H1 (cell line): ENCODE measurements at regions not wholly inside any gene's neighbourhood (a gene's known extent, or its start where the extent isn't known, plus 50 kb on each side); places are given as distances from the start of the nearest gene placed in this dataset.
A peak's percentile ranks its signal among the peaks of the same experiment; 100 is the strongest.

Experiments used
- CTCF ChIA-PET: fragments of 300-600 bp; sonication (Branson Sonifier 250); formaldehyde crosslinking; loops from one replicate; lab custom pipeline; 2021; ENCODE audit not compliant: partially characterized antibody; lab: Charles Lee
- POLR2A ChIA-PET: fragments of 300-600 bp; sonication (Branson Sonifier 250); formaldehyde crosslinking; loops from one replicate; lab custom pipeline; 2021; ENCODE audit warnings: inconsistent platforms; ENCODE audit not compliant: partially characterized antibody; lab: Charles Lee
- DNase-seq, 2 experiments: peaks; one replicate each; pipeline versions ENCODE4 v3.0.0 to v3.0.0-alpha.2; 2010 to 2022; ENCODE audit warnings: low spot score in 2 of 2, low read depth in 1 of 2, mixed read lengths in 1 of 2
- FAIRE-seq: peaks from 2 replicates; lab custom pipeline; 2011; peaks lifted over from hg19 to GRCh38; lab: Jason Lieb, UNC
- H2AFZ ChIP-seq: 2 replicates; pipeline ENCODE4 v1.8.1; 2012; ENCODE audit warnings: low read length, inconsistent platforms
- H2AK5ac ChIP-seq: 2 replicates; pipeline ENCODE4 v1.6.1; 2013; ENCODE audit warnings: low read depth, low read length
- H2BK120ac ChIP-seq: replicated peaks from 2 replicates; pipeline ENCODE3; 2013; ENCODE audit warnings: low read depth, low read length, inconsistent platforms
- H2BK12ac ChIP-seq: 2 replicates; pipeline ENCODE4 v1.6.1; 2013; ENCODE audit warnings: low read depth, low read length
- H2BK15ac ChIP-seq: 2 replicates; pipeline ENCODE4 v1.6.1; 2013; ENCODE audit warnings: low read length
- H2BK20ac ChIP-seq: 2 replicates; pipeline ENCODE4 v1.6.1; 2013; ENCODE audit warnings: low read length
- H2BK5ac ChIP-seq: 2 replicates; pipeline ENCODE4 v1.6.1; 2013; ENCODE audit warnings: low read depth, low read length
- H3K14ac ChIP-seq: 2 replicates; pipeline ENCODE4 v1.6.1; 2013; ENCODE audit warnings: inconsistent platforms; ENCODE audit not compliant: insufficient read length
- H3K18ac ChIP-seq: 2 replicates; pipeline ENCODE4 v1.6.1; 2013; ENCODE audit warnings: low read length; ENCODE audit errors: extremely low read depth
- H3K23ac ChIP-seq: 2 replicates; pipeline ENCODE4 v1.6.1; 2013; ENCODE audit warnings: inconsistent platforms; ENCODE audit not compliant: insufficient read length
- H3K23me2 ChIP-seq: 2 replicates; pipeline ENCODE4 v1.6.1; 2013; ENCODE audit warnings: low read depth, low read length
- H3K27ac ChIP-seq: 2 replicates; pipeline ENCODE4 v1.6.1; 2011; ENCODE audit warnings: low read depth, low read length, inconsistent platforms
- H3K27me3 ChIP-seq, 4 experiments: replicated peaks in 1 of 4; 1 replicate in 1 of 4; 2 replicates in 3 of 4; pipeline versions ENCODE4 v1.6.1 to v1.8.1; 2011 to 2013; ENCODE audit warnings: low read length in 3 of 4, mild to moderate bottlenecking in 3 of 4, inconsistent platforms in 2 of 4, mixed read lengths in 2 of 4, moderate library complexity in 1 of 4; ENCODE audit not compliant: control insufficient read depth in 3 of 4, insufficient read depth in 3 of 4; ENCODE audit errors: extremely low read depth in 1 of 4
- H3K36me3 ChIP-seq, 4 experiments: 2 replicates each; pipeline versions ENCODE4 v1.6.1 to v1.8.1; 2011 to 2013; ENCODE audit warnings: mild to moderate bottlenecking in 4 of 4, low read length in 3 of 4, moderate library complexity in 2 of 4, control low read depth in 1 of 4, inconsistent platforms in 1 of 4; ENCODE audit not compliant: insufficient read depth in 4 of 4, control insufficient read depth in 2 of 4
- H3K4ac ChIP-seq: replicated peaks from 2 replicates; pipeline ENCODE3; 2013; ENCODE audit warnings: low read length, low read depth, mixed read lengths, inconsistent platforms; ENCODE audit not compliant: insufficient read length
- H3K4me1 ChIP-seq, 4 experiments: replicated peaks in 1 of 4; 1 replicate in 1 of 4; 2 replicates in 3 of 4; pipeline versions ENCODE4 v1.6.1 to v1.8.1; 2011 to 2013; ENCODE audit warnings: low read length in 3 of 4, inconsistent platforms in 2 of 4, mixed read lengths in 1 of 4; ENCODE audit not compliant: insufficient read depth in 4 of 4, control insufficient read depth in 3 of 4
- H3K4me2 ChIP-seq, 2 experiments: 2 replicates each; pipeline versions ENCODE4 v1.6.1 to v1.8.1; 2011 to 2013; ENCODE audit warnings: low read depth in 2 of 2, low read length in 2 of 2, control low read depth in 1 of 2, inconsistent platforms in 1 of 2, mild to moderate bottlenecking in 1 of 2; ENCODE audit not compliant: insufficient read depth in 1 of 2
- H3K4me3 ChIP-seq, 4 experiments: fragments of 200-600, 300-600 bp in 1 of 4; sonication (generic), shearing (Covaris generic), sonication (Bioruptor Twin) in 1 of 4; 2 replicates each; pipeline versions ENCODE4 v1.5.1 to v1.8.1; 2011 to 2016; ENCODE audit warnings: low read length in 4 of 4, low read depth in 3 of 4, control low read depth in 2 of 4, inconsistent platforms in 2 of 4, mild to moderate bottlenecking in 2 of 4, mixed read lengths in 1 of 4, moderate library complexity in 1 of 4; ENCODE audit not compliant: insufficient read depth in 2 of 4; ENCODE audit errors: extremely low read depth in 1 of 4
- H3K56ac ChIP-seq: replicated peaks from 2 replicates; pipeline ENCODE3; 2013; ENCODE audit warnings: low read depth, mild to moderate bottlenecking, mixed read lengths, low read length, inconsistent platforms; ENCODE audit not compliant: insufficient read length
- H3K79me1 ChIP-seq: 2 replicates; pipeline ENCODE4 v1.6.1; 2013; ENCODE audit warnings: low read depth, low read length, control low read depth
- H3K79me2 ChIP-seq, 2 experiments: 2 replicates each; pipeline versions ENCODE4 v1.6.1 to v1.8.1; 2012 to 2013; ENCODE audit warnings: low read length in 2 of 2, mild to moderate bottlenecking in 2 of 2, inconsistent platforms in 1 of 2; ENCODE audit not compliant: insufficient read depth in 2 of 2, control insufficient read depth in 1 of 2
- H3K9ac ChIP-seq, 4 experiments: replicated peaks in 1 of 4; 1 replicate in 1 of 4; 2 replicates in 3 of 4; pipeline versions ENCODE4 v1.6.1 to v1.8.1; 2011 to 2013; ENCODE audit warnings: low read depth in 3 of 4, low read length in 3 of 4, control low read depth in 2 of 4, mild to moderate bottlenecking in 2 of 4, moderate library complexity in 2 of 4, inconsistent platforms in 1 of 4; ENCODE audit errors: extremely low read depth in 1 of 4
- H3K9me3 ChIP-seq, 2 experiments: 2 replicates each; pipeline versions ENCODE4 v1.6.1 to v1.8.1; 2012 to 2013; ENCODE audit warnings: mild to moderate bottlenecking in 2 of 2, moderate library complexity in 2 of 2, control low read depth in 1 of 2, inconsistent platforms in 1 of 2, low read depth in 1 of 2, low read length in 1 of 2, mixed read lengths in 1 of 2; ENCODE audit not compliant: insufficient read depth in 2 of 2
- H4K20me1 ChIP-seq, 2 experiments: replicated peaks in 1 of 2; 2 replicates each; pipeline versions ENCODE3 to v1.8.1; 2011 to 2013; ENCODE audit warnings: inconsistent platforms in 2 of 2, low read length in 2 of 2, mild to moderate bottlenecking in 1 of 2; ENCODE audit not compliant: insufficient read depth in 2 of 2, control insufficient read depth in 1 of 2
- H4K5ac ChIP-seq: 2 replicates; pipeline ENCODE4 v1.6.1; 2013; ENCODE audit warnings: low read length, low read depth, mixed read lengths, inconsistent platforms; ENCODE audit not compliant: insufficient read length
- H4K8ac ChIP-seq: 2 replicates; pipeline ENCODE4 v1.8.0; 2013; ENCODE audit warnings: mild to moderate bottlenecking, moderate library complexity, low read length, inconsistent platforms; ENCODE audit not compliant: insufficient read depth; ENCODE audit errors: extremely low read depth
- H4K91ac ChIP-seq: replicated peaks from 2 replicates; pipeline ENCODE3; 2013; ENCODE audit warnings: low read length, mixed read lengths, inconsistent platforms; ENCODE audit not compliant: insufficient read length
- CTBP2 ChIP-seq: IDR thresholded peaks from 2 replicates; pipeline ENCODE4 v1.7.0; 2011; ENCODE audit warnings: borderline replicate concordance, mild to moderate bottlenecking, moderate library complexity, mixed read lengths, low read length; ENCODE audit not compliant: insufficient read depth, insufficient read length
- WGBS, 2 experiments: shearing (Covaris generic) in 1 of 2; methylation state at CpG; one replicate each; pipeline versions ENCODE4 v1.1.6 to v1.1.7; 2013 to 2015; ENCODE audit warnings: low lambda C conversion rate in 2 of 2, mixed read lengths in 2 of 2, inconsistent platforms in 1 of 2, low coverage in 1 of 2, missing lambda C conversion rate in 1 of 2; ENCODE audit not compliant: insufficient replicate concordance in 2 of 2, insufficient coverage in 1 of 2, insufficient read length in 1 of 2; ENCODE audit errors: extremely low coverage in 1 of 2, missing lambda C conversion rate in 1 of 2; 5-methylcytosine and 5-hydroxymethylcytosine counted together

DNA sequence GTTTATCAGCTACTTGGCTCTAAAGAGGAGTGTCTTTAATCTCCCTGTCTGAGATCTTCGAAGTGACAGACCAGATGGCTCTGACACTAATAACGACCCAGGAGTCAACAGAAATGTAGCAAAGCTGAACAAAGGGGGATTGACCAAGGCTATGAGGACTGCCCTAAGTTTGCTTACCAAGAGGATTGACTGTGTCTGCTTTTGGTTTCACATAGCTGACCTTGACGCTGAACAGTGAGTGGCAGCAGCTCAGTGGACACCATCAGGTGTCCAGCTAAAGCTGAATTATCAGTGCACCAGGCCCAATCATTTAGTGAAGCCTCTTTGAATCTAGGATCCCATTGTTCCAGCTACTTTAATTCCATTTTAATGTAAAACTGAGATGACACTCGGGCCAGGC is 262.6 kb downstream of the COX7C start:
- Histone ChIP-seq H3K27ac (no peak overlapping the region), H2BK12ac (peak overlapping the region; percentile 35)

More for the DNA sequence above, 262.6 kb downstream of the COX7C start:
- Histone ChIP-seq H3K14ac (no peak overlapping the region), H3K4me3 (no peak overlapping the region), H2BK5ac (no peak overlapping the region), H3K9me3 (no peaks in the 10 kb centered on the region), H3K9ac (no peak overlapping the region), H4K5ac (no peak overlapping the region), H3K4me1 (peaks cover 0 to 14% (median 7%) of the 10 kb centered on the region in 4 experiments; a peak in 3 of 7 replicates), H3K79me1 (no peaks in the 10 kb centered on the region), H3K4me2 (no peak overlapping the region; a peak in 1 of 4 replicates), H3K23ac (no peak overlapping the region), H4K91ac (no peak overlapping the region), H2AFZ (0 out of 2 replicates have a peak overlapping the region, but pooled peaks have one; percentile 39), H2AK5ac (peak overlapping the region; percentile 28; the same call in 1 of the 2 replicates), H2BK15ac (no peak overlapping the region), H4K20me1 (no peaks in the 10 kb centered on the region), H4K8ac (no peak overlapping the region), H2BK120ac (no peak overlapping the region), H3K23me2 (no peaks in the 10 kb centered on the region), H3K36me3 (no peaks in the 10 kb centered on the region), H3K4ac (no peak overlapping the region), H3K27me3 (no peaks in the 10 kb centered on the region), H2BK20ac (0 out of 2 replicates have a peak overlapping the region, but pooled peaks have one; percentile 24), H3K18ac (0 out of 2 replicates have a peak overlapping the region, but pooled peaks have one; percentile 5), H3K79me2 (no peaks in the 10 kb centered on the region), H3K56ac (no peak overlapping the region)
- peak; percentile 7 for FAIRE-seq
- WGBS, 2 experiments, result 75% methylated on average over 4 of the region's 4 CpGs; no CpG with 5 or more reads in 1 of the 2 experiments
- POLR2A ChIA-PET, result interaction anchor here (0.6 kb wide), 1 partner anchor 119 kb away, joined by 4 read pairs; no protein-coding TSS in a partner anchor
- TF ChIP-seq CTBP2, result no peak
- no peak for DNase-seq
- CTCF ChIA-PET, result interaction anchor here (0.6 to 2.9 kb wide), 45 partner anchors 8 to 1925 kb away, joined by 3 to 44 read pairs (median 4); no protein-coding TSS in a partner anchor
